ENCODE measurements at regions not wholly inside any gene's neighbourhood (a gene's known extent, or its start where the extent isn't known, plus 50 kb on each side); places are given as distances from the start of the nearest gene placed in this dataset.

DNA sequence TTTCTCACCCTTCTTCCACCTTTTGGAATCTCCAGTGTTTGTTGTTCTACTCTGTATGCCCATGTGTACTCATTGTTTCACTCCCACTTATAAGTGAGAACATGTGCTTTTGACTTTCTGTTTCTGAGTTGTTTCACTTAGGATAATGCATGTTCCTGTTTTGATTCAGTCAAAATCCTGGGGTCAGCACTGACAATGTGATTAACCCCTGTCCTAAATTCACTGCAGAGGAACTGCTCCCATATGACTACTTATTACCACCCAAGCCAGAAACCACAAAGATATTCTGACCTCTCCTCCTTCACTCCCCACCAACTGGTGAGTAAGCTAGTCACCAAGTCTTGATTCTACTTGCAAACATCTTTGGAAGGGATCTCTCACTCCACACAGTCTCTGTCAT is 251.4 kb upstream of the TCF4 start:
- no peak for TF ChIP-seq CEBPB (IDR thresholded peaks at IDR 0.05; ENCODE audit: borderline replicate concordance in 1 of 2, low read depth in 2 of 2, low read length in 2 of 2)
- TF ChIP-seq BRCA1 (IDR thresholded peaks at IDR 0.05; ENCODE audit: low read depth, low read length), result no peak
- TF ChIP-seq EZH2 (IDR thresholded peaks at IDR 0.05; ENCODE audit: borderline replicate concordance, control insufficient read depth, low read depth, low read length), result no peak
- TF ChIP-seq RELA (IDR thresholded peaks at IDR 0.05; ENCODE audit: borderline replicate concordance, partially characterized antibody), result no peak
- TF ChIP-seq PML (IDR thresholded peaks at IDR 0.05; ENCODE audit: low read length), result no peak
- no peak for TF ChIP-seq CHD1 (IDR thresholded peaks at IDR 0.05; ENCODE audit: low read depth, low read length)
- no peak for TF ChIP-seq EP300 (IDR thresholded peaks at IDR 0.05; ENCODE audit: borderline replicate concordance in 1 of 2, control insufficient read depth in 1 of 2, low read depth in 2 of 2, low read length in 2 of 2)
- TF ChIP-seq SPI1 (IDR thresholded peaks at IDR 0.05; ENCODE audit: borderline replicate concordance, insufficient read depth, low read depth, low read length), result no peak
- no peak for TF ChIP-seq ETV6 (conservative IDR thresholded peaks at IDR 0.05 in 1 of 2, IDR thresholded peaks at IDR 0.05 in 1 of 2; ENCODE audit: borderline replicate concordance in 1 of 2, low read depth in 1 of 2)
- TF ChIP-seq ZNF24 (IDR thresholded peaks at IDR 0.05), result no peak
- no peak for TF ChIP-seq POLR2A (IDR thresholded peaks at IDR 0.05; ENCODE audit: low read depth, low read length)
